Neural cell (in vitro differentiated cells): ENCODE measurements at regions not wholly inside any gene's neighbourhood (a gene's known extent, or its start where the extent isn't known, plus 50 kb on each side); places are given as distances from the start of the nearest gene placed in this dataset.

Source experiments
- H2AFZ ChIP-seq: fragments of 200-600, 300-800 bp; sonication (generic), shearing (Covaris generic); 2 replicates; pipeline ENCODE4 v1.6.0; 2014; ENCODE audit warnings: low read depth, mild to moderate bottlenecking, antibody characterized with exemption, low read length, moderate library complexity
- H3F3A ChIP-seq: fragments of 200-600 bp; shearing (Covaris generic); 2 replicates; pipeline ENCODE4 v1.6.1; 2016; ENCODE audit warnings: mild to moderate bottlenecking, moderate library complexity, mixed read lengths, antibody characterized with exemption, low read length; ENCODE audit not compliant: insufficient read depth, poor library complexity, severe bottlenecking
- H3K27ac ChIP-seq: fragments of 200-600, 300-800 bp; sonication (generic), shearing (Covaris generic); 2 replicates; pipeline ENCODE4 v1.5.1; 2014; ENCODE audit warnings: mild to moderate bottlenecking, low read length, moderate library complexity
- H3K27me3 ChIP-seq: fragments of 300-800, 200-600 bp; sonication (generic), shearing (Covaris generic); 2 replicates; pipeline ENCODE4 v1.6.0; 2014; ENCODE audit warnings: mild to moderate bottlenecking, low read depth, low read length, moderate library complexity; ENCODE audit not compliant: insufficient read depth
- H3K36me3 ChIP-seq: fragments of 300-800, 200-600 bp; sonication (generic), shearing (Covaris generic); 2 replicates; pipeline ENCODE4 v1.5.1; 2014; ENCODE audit warnings: mild to moderate bottlenecking, antibody characterized with exemption, low read length, moderate library complexity; ENCODE audit not compliant: insufficient read depth
- H3K4me2 ChIP-seq: fragments of 300-800, 200-600 bp; sonication (generic), shearing (Covaris generic); 2 replicates; pipeline ENCODE4 v1.6.0; 2014; ENCODE audit warnings: mild to moderate bottlenecking, low read length
- H3K4me3 ChIP-seq: fragments of 300-800, 200-600 bp; sonication (generic), shearing (Covaris generic); 2 replicates; pipeline ENCODE4 v1.5.1; 2014; ENCODE audit warnings: mild to moderate bottlenecking, low read length, moderate library complexity
- H3K79me2 ChIP-seq: fragments of 200-600 bp; shearing (Covaris generic); replicated peaks from 2 replicates; pipeline ENCODE4 v1.6.0; 2014; ENCODE audit warnings: mild to moderate bottlenecking, low read length, moderate library complexity; ENCODE audit not compliant: insufficient read depth
- H3K9ac ChIP-seq: fragments of 300-800, 200-600 bp; sonication (generic), shearing (Covaris generic); 2 replicates; pipeline ENCODE4 v1.6.1; 2016; ENCODE audit warnings: mild to moderate bottlenecking, low read length, mixed read lengths
- H3K9me2 ChIP-seq: fragments of 200-600 bp; shearing (Covaris generic); 2 replicates; pipeline ENCODE4 v1.6.1; 2016; ENCODE audit warnings: mild to moderate bottlenecking, low read length, mixed read lengths; ENCODE audit not compliant: insufficient read depth
- H3K9me3 ChIP-seq: fragments of 200-600, 300-800 bp; sonication (generic), shearing (Covaris generic); 2 replicates; pipeline ENCODE4 v1.6.1; 2016; ENCODE audit warnings: mild to moderate bottlenecking, mixed run types, low read length, moderate library complexity, mixed read lengths
- H4K20me1 ChIP-seq: fragments of 200-600 bp; shearing (Covaris generic); 2 replicates; pipeline ENCODE4 v1.6.1; 2016; ENCODE audit warnings: mild to moderate bottlenecking, mixed run types; ENCODE audit not compliant: insufficient read depth
- EP300 ChIP-seq: fragments of 450-650 bp; conservative IDR thresholded peaks from 2 replicates; pipeline ENCODE4 v1.6.1; 2014; ENCODE audit warnings: antibody characterized with exemption, mild to moderate bottlenecking, moderate library complexity; ENCODE audit not compliant: poor library complexity, severe bottlenecking
- EZH2 ChIP-seq: fragments of 200-600, 300-800 bp; shearing (Covaris generic), sonication (generic); IDR thresholded peaks from 2 replicates; pipeline ENCODE4 v1.6.1; 2014; ENCODE audit warnings: antibody characterized with exemption, low read length, borderline replicate concordance, mild to moderate bottlenecking; ENCODE audit not compliant: insufficient read depth, poor library complexity, severe bottlenecking
- MXI1 ChIP-seq: fragments of 450-650 bp; conservative IDR thresholded peaks from 2 replicates; pipeline ENCODE4 v1.6.1; 2014; ENCODE audit warnings: antibody characterized with exemption, mild to moderate bottlenecking; ENCODE audit not compliant: poor library complexity, severe bottlenecking
- POLR2AphosphoS5 ChIP-seq: IDR thresholded peaks from 2 replicates; pipeline ENCODE4 v1.6.1; 2012
- RAD21 ChIP-seq: fragments of 450-650 bp; conservative IDR thresholded peaks from 2 replicates; pipeline ENCODE4 v1.6.1; 2014; ENCODE audit warnings: antibody characterized with exemption, mild to moderate bottlenecking, moderate library complexity
- SMC3 ChIP-seq: fragments of 450-650 bp; conservative IDR thresholded peaks from 2 replicates; pipeline ENCODE4 v1.6.1; 2014; ENCODE audit warnings: antibody characterized with exemption, mild to moderate bottlenecking, moderate library complexity; ENCODE audit not compliant: poor library complexity
- TAF1 ChIP-seq: IDR thresholded peaks from 2 replicates; pipeline ENCODE4 v1.6.1; 2012; ENCODE audit warnings: low read depth
- TF ChIP-seq, protein P1 (sequence below): fragments of 450-650 bp; IDR thresholded peaks from 2 replicates; pipeline ENCODE4 v1.5.1; 2014; ENCODE audit warnings: antibody characterized with exemption, mild to moderate bottlenecking, moderate library complexity; ENCODE audit not compliant: poor library complexity, severe bottlenecking
- TF ChIP-seq, protein P2 (sequence below): IDR thresholded peaks from 2 replicates; pipeline ENCODE4 v1.6.1; 2012; ENCODE audit warnings: borderline replicate concordance

DNA sequence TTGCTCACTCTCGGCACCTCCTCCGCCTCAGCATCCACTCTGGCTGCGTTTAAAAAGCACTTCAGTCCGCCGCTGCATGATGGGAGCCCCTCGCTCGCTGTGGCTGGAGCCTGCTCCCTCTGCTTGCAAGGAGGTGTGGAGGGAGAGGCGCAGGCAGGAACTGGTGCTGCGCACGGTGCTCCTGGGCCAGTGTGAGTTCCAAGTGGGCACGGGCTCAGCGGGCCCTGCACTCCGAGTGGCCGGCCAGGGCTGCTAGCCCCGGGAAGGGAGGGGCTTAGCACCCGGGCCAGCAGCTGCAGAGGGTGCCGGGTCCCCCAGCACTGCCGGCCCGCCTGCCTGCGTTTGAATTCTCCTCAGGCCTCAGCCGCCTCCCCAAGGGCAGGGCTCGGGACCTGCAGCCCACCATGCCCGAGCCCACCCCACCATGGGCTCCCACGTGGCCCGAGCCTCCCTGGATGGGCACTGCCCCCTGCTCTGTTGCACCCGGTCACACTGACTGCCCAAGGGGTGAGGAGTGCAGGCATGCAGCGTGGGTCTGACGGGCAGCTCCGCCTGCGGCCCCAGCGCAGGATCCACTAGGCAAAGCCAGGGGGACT lies 1599.5 kb downstream of the NCAM2 start:
- Histone ChIP-seq H3K9me3 (no peaks in the 10 kb centered on the region), H2AFZ (no peak overlapping the region), H3K27ac (no peak overlapping the region), H3F3A (no peaks in the 10 kb centered on the region), H3K4me3 (no peak overlapping the region), H3K9me2 (no peaks in the 10 kb centered on the region), H4K20me1 (no peaks in the 10 kb centered on the region), H3K79me2 (no peaks in the 10 kb centered on the region), H3K36me3 (no peaks in the 10 kb centered on the region), H3K4me2 (no peak overlapping the region), H3K9ac (no peak overlapping the region), H3K27me3 (no peaks in the 10 kb centered on the region)
- TF ChIP-seq TAF1 (no peak), EP300 (no peak), SMC3 (no peak), EZH2 (no peak), POLR2AphosphoS5 (no peak), RAD21 (no peak), MXI1 (no peak)
- TF ChIP-seq, protein P1, sequence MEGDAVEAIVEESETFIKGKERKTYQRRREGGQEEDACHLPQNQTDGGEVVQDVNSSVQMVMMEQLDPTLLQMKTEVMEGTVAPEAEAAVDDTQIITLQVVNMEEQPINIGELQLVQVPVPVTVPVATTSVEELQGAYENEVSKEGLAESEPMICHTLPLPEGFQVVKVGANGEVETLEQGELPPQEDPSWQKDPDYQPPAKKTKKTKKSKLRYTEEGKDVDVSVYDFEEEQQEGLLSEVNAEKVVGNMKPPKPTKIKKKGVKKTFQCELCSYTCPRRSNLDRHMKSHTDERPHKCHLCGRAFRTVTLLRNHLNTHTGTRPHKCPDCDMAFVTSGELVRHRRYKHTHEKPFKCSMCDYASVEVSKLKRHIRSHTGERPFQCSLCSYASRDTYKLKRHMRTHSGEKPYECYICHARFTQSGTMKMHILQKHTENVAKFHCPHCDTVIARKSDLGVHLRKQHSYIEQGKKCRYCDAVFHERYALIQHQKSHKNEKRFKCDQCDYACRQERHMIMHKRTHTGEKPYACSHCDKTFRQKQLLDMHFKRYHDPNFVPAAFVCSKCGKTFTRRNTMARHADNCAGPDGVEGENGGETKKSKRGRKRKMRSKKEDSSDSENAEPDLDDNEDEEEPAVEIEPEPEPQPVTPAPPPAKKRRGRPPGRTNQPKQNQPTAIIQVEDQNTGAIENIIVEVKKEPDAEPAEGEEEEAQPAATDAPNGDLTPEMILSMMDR, result no peak
- TF ChIP-seq, protein P2, sequence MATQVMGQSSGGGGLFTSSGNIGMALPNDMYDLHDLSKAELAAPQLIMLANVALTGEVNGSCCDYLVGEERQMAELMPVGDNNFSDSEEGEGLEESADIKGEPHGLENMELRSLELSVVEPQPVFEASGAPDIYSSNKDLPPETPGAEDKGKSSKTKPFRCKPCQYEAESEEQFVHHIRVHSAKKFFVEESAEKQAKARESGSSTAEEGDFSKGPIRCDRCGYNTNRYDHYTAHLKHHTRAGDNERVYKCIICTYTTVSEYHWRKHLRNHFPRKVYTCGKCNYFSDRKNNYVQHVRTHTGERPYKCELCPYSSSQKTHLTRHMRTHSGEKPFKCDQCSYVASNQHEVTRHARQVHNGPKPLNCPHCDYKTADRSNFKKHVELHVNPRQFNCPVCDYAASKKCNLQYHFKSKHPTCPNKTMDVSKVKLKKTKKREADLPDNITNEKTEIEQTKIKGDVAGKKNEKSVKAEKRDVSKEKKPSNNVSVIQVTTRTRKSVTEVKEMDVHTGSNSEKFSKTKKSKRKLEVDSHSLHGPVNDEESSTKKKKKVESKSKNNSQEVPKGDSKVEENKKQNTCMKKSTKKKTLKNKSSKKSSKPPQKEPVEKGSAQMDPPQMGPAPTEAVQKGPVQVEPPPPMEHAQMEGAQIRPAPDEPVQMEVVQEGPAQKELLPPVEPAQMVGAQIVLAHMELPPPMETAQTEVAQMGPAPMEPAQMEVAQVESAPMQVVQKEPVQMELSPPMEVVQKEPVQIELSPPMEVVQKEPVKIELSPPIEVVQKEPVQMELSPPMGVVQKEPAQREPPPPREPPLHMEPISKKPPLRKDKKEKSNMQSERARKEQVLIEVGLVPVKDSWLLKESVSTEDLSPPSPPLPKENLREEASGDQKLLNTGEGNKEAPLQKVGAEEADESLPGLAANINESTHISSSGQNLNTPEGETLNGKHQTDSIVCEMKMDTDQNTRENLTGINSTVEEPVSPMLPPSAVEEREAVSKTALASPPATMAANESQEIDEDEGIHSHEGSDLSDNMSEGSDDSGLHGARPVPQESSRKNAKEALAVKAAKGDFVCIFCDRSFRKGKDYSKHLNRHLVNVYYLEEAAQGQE, result no peak

DNA sequence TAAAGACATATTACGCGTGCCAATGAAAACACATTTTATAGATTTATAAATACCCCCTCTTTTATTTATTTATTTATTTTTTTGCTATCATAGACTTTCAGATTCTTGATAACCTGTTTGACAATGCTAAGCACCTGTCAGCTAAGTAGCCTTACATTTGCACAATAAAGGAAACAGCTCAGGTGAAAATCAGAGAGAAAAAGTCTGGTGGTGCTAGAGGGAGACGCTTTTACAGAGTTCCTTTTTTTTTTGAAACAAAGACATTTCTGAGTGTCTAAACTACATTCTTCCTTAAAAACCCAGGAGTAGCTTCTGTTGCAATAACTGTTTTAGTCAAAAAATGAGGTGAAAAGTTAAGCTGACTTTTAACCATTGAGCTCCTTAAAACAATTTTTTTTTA lies 1611.6 kb downstream of the NCAM2 start:
- no peaks in the 10 kb centered on the region for H3K9me3 ChIP-seq
- no peaks in the 10 kb centered on the region for H3K36me3 ChIP-seq
- no peaks in the 10 kb centered on the region for H3K27me3 ChIP-seq
- H3K27ac ChIP-seq, result no peak overlapping the region
- no peaks in the 10 kb centered on the region for H4K20me1 ChIP-seq
- no peak overlapping the region for H3K9ac ChIP-seq
- no peaks in the 10 kb centered on the region for H3K9me2 ChIP-seq
- no peak overlapping the region for H3K4me3 ChIP-seq
- H3F3A ChIP-seq, result no peaks in the 10 kb centered on the region
- H2AFZ ChIP-seq, result no peak overlapping the region
- H3K79me2 ChIP-seq, result no peaks in the 10 kb centered on the region
- no peak for TF ChIP-seq POLR2AphosphoS5
- no peak for TF ChIP-seq TAF1
- TF ChIP-seq SMC3, result no peak
- no peak for TF ChIP-seq MXI1
- TF ChIP-seq EZH2, result no peak
- no peak for TF ChIP-seq RAD21
- TF ChIP-seq, protein P2, result no peak
- no peak for TF ChIP-seq EP300
- TF ChIP-seq, protein P1, result no peak
- H3K4me2 ChIP-seq, result no peak overlapping the region
